GM19324 (cell line): ENCODE measurements at regions not wholly inside any gene's neighbourhood (a gene's known extent, or its start where the extent isn't known, plus 50 kb on each side); places are given as distances from the start of the nearest gene placed in this dataset.

Experiments
- ATAC-seq: cut with Tn5 transposase; IDR thresholded peaks from one replicate; pipeline ENCODE4 v1.9.1; 2021; ENCODE audit warnings: mild to moderate bottlenecking, moderate library complexity; ENCODE audit not compliant: unreplicated experiment, low FRiP score

DNA sequence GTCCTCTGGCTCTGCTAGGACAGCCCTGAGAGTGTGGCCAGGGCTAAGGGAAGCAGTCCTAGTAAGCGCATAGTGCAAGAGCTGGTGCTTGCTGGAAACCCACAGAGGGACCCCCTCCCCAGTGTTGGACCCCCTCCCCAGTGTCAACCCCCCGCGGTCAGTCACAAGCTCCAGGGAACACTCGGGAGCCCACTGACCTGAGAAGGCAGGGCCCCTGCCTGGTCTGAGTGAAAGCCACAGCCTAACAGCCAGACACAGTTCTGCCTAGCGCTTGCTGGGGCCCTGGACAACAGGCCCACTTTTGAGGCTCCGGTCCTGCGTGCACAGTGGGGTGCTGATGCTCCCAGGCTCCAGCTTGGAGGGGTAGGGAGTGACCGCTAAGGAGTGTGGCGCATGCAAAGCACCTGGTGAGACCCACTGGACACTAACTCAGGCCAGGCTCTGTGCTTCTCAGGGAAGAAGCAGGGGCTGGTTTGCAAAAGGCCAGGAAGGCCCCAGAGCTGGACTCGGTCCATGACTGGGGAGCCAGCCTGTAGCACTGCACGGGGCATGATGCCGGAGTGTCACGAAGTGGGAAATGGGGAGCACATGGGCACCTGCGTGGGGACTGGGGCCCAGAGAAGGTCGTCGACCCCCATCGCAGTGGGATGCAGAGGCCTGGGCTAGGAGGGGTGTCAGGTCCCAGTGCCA lies 175.8 kb upstream of the PPP2R2D start:
- ATAC-seq = no peak

DNA sequence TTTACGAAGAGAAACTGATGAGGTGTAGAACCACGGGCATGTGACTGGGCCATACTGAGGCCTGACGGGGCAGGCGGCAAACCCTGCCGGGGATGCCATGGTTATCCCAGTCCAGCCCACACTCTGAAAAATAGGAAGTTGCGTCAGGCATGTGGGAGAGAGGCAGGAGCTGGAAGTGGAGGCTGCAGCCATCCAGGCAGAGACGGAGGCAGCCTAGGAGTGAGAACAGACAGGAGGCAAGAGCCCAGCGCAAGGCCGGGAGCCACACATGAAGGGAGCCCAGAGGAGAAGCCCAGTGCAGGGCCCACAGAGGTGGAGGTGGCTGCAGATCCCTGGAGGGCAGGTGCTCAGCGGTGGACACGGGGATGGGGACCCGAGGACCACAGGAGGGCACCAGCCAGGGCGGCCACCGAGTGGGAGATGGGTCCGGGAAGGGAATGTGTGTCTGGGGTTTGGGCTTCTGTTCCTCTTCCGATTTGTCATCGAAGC lies 175.2 kb upstream of the PPP2R2D start:
- no peak for ATAC-seq

DNA sequence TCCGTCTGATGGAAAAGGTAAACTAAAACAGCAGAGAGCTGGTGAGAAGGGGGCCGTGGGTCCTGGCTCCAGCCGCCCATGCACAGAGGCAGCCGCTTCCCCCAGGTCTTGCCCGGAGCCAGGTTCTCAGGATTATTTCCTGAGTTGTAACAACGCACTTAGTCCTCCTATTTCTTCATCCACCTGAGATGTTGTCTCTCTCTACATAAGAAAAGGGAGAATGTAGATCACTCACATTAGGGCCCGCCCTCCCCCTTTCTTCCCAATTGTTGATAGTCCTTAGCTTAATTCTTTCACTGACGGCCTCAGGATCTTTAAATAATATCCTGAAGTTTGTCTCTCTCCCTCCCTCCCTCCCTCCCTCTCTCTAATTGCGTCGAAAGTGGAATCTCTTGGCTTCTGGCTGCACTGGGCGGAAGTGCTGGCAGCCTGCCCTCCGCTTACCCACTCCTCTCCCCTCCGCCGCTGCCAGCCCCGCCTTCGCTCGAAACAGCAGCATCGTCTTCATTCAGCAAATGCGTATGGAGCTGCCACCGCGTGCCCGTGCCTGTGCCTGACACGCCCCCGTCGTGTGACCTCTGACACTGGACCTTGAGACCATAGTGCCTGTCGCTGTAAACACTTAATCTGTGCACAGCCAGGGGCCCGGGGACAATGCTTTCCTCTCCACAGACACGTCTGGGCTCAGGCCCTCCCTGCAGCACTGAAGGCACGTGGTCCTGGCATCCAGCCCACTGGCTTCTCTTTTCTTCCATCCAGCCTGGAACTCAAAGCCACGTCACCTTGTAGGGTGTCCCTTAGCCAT lies 174.5 kb upstream of the PPP2R2D start:
- ATAC-seq = no peak

DNA sequence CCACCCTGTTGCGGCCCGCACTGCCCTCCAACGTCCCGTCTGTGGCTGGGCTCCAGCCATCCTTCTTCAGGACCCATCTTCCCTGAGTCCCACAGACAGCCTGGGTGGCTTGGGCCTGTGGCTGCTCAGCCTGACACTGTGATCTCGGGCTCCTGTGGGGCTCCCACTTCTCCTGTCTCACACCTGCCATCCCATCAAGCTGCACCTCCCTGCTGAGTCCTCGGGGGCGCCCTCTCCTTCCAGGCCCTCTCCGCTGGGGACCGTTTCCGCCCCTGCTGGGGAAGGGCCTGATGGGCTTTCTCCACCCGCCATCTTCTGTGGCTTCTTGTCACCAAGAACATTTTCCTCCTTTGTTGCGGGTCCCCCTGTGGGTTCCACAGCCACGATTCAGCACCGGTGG lies 173.8 kb upstream of the PPP2R2D start:
- no peak for ATAC-seq

DNA sequence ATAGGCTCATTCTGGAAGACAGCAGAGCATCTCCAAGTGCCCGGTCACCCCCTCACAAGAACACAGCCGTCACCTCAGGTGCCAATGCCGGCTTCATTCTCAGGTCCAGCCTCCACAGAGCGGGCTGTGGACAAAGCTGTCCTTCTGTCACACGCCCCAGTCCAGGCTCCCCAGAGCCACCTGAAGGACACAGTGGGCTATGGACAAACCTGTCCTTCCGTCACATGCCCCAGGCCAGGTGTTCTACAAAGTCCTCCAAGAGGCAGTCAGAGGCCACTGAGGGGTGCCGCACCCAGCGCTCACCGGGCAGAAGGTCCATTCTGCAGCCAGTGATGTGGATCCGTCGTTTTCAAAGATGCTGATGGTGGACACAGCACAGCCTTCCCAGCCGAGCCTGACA lies 173.2 kb upstream of the PPP2R2D start:
- no peak for ATAC-seq

DNA sequence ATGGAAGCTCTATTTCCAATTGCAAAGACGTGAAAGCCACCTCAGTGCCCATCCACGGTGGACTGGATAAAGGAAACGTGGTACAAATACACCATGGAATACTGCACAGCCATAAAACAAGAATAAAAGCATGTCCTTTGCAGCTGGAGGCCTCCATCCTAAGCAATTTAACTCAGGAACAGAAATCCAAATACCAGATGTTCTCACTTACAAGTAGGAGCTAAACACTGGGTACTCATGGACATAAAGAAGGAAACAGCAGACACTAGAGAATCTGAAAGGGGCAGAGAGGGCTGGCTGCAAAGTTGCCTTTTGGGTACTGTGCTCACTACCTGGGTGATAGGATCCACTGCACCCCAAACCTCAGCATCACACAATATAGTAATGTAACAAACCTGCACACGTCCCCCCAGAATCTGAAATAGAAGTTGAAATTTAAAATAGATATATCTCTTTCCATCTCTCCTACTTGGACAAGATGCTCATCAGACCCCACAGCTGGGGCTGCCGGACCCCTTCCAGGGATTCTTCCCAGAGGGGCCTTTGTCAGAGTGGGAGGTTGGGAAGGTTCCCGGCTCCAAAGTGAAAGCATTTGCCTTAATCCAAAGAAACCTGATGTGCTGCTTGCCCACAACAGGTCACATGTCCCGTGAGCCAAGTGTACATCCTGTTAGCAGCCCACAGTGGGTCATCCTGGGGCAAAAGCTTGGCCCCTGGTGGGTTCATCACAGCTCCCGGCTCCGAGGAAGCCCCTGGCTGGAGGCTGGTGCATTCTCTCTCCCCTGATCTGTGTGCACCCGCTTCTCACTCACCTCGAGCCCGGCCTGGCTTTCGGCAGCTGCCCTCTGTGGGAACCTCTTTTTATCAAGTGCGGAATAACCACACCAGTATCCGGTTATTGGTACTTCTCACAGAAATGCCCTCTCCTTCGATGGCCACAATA lies 172.3 kb upstream of the PPP2R2D start:
- no peak for ATAC-seq

DNA sequence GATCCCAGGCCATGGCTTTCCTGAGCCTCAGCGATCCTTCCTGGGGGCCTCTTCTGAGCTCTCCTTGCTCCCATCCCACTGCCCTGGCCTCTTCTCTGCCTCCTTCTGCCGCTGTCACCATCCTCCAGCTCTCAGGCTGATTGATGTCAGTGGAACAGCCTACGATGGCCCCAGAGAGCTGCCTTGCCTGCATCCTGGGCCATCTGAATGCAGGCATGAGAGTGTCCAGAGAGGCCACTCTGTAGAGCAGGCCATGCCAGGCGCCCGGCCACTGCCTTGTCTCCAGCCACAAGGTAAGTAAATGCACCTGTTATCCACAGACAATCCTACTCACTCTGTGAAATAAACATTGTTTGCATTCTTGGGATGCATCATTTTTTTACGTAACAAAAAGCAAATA lies 171.4 kb upstream of the PPP2R2D start:
- no peak for ATAC-seq

DNA sequence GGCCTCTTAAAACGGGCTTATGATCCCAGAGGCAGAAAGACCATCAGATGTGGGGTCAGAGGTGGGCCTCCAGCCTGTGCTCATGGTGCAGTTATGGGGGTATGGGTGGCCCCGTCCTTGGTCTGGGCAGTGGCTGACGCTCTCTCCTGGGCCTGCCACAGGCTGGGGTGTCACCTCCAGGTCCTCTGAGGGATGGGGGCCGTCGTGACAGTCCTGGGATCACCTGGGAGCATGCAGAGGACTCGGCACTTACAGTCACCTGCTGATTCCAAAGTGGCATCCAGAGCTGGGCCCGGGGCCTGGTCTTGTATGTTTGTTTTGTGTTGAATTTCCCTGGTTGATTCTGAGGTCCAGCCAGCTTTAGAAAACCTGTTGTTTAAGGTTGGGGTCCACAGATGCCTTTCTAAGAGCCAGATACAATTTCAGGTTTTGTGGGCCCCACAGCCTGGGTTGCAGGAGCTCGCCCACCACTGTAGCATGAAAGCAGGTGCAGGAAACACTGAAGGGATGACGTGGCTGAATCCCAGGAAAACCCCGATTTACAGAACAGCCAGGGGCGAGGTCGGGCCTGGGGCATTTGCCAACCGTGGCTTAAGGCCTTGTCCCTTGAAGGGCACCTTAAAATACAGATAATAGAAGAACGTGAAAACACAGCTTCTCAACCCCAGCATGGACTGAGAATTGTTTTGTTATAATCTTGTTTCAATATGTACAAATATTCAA lies 170.7 kb upstream of the PPP2R2D start:
- no peak for ATAC-seq

DNA sequence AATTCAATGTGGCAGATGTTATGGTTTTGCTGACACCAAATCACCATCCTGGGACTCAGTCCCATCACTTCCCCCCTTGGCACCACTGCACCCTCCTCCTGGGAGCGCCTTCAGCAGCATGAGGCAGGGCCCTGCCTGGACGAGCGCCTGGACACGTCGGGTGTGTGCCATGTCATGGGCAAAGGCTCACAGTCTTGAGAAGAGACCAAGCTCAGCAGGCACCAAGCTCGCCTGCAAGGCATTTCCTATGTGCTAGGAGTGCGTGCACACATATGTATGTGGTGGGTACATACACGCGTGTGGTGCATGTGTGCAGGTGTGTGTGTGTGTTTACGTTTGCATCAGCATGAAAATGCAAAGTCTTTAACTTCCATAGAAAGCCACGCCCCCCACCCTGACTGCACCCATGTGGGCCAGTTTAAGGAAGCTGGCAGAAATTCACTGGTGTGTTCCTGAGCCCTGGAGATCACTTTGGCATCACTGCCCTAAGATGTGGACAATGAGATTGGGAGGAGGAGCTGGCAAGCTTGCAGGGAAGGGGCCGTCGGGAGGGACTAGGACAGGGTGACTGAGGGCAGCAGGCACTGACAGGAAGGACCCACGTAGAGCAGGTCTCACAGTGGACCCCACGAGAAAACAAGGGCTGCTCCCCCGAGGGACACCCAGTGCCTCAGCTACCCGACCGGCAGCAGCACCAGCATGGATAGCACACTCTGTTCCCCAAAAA lies 169.9 kb upstream of the PPP2R2D start:
- no peak for ATAC-seq

DNA sequence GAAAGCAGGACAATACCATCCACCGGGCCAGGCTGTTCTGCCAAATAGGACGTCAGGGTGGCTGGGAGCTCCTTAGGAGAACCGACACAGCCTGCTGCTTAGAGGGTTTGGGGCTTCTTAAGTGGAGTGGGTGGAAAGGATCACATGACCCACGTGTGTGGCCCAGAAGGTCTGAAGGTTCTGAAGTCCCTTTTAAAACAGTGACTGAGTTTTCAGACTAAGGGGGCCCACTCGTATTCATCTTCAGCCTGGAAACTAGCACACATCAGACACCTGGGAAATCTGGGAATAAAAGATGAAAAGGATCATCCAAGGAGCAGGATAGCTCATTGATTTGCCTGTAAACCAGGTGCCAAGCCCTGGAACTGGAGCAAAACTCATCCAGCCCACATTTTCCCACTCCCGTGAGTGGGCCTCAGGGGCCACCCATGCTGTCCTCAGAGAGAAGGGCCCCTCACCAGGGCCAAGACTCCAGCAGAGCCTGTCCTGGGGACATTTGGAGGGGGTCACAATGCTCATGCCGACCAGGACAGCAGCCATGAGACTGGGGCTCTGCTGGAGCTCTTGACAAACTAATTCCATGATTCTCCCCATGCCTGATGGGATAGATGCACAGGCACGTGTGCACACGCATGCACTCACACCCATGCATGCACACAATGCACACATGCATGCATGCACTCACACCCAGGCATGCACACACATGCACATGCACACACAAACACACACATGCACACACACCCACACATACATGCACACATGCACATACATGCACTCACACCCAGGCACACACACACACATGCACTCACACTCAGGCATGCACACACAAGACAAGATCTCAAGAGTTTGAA lies 168.8 kb upstream of the PPP2R2D start:
- ATAC-seq = no peak

DNA sequence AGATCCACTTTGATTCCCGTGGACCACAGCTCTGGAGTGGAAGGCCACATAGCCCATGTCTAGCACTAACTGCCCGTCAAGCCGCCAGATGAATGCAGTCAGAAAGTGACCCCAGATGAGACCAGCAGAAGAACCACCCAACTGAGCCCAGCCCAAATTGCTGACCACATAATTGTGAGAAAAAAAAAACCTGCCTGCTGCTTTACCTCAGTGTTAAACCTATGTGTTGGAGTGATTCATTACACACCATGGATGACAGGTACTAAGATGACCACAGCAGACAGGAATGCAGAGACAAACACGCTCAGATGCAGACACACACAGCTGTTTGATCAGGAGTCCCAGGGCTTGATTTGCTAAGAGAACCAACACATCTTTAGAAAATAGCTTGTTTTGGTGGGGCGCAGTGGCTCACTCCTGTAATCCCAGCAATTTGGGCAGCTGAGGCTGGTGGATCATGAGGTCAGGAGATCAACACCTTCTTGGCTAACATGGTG lies 168.1 kb upstream of the PPP2R2D start:
- ATAC-seq = no peak

DNA sequence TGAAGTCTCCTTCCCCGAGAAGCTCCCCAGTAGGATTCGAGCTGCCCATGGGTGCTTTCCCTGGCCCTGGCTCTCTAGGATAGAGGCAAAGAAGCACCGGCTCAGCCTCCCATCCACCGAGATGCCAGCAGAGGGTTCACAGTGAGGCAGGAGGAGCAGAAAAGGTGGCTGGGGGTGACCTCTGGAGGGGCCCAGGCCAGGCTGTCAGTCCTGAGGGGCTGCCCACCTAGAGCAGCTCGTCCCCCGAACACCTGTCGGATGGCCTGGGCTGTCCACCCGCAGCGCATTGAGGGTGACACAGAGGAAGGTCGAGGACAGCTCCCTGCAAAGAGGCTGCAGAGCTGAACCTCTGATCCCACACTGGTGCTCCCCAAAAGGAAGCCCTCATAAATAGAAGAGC lies 167.2 kb upstream of the PPP2R2D start:
- no peak for ATAC-seq

DNA sequence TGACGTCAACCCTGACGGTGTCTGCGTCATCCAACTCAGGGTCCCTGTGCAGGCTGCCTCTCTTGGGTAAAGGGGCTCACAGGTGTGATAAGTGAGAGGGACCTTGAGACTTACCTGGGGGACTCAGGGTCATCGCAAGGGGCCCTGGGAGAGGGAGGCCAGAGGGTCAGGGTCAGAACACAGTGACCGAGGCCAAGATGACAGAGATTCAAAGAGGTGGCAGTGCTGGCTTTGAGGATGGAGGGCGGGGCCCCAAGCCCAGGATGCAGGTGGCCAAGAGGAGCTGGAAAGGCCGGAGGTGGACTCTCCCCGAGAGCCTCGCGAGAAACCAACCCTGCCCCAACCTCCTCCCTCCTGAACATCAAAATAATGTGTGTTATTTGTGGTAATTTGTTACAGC lies 165.2 kb upstream of the PPP2R2D start:
- ATAC-seq = no peak

DNA sequence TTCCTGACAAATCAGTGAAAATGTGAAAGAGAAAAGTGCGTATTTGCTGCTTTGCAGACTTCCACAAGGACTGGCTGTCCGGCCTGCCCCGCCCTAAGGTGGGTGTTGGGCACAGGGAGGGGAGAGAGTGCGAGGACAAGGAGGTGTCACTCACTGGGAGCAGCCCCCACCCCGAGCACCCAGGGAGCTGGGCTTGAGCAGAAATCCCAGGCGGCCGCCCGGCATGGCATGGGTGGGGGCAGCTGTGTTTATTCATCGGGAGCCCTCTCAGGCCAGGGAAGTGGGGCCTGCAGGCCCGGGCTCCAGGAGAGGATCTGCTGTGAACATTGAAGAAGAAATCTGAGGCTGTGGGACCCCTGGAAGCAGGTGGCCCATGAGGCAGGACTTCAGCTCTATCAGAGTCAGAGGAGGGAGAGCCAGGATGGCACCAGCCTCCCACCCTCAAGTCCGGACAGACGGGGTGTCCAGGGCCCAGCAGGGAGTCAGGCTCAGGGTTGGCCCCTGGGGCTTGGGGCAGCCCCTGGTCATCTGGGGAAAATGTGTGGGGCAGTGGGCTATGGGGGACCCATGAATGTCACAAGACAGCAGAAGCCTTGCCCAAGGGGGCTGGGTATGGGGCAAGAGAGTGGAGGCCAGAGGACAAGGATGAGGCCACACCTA lies 164.4 kb upstream of the PPP2R2D start:
- ATAC-seq = no peak

DNA sequence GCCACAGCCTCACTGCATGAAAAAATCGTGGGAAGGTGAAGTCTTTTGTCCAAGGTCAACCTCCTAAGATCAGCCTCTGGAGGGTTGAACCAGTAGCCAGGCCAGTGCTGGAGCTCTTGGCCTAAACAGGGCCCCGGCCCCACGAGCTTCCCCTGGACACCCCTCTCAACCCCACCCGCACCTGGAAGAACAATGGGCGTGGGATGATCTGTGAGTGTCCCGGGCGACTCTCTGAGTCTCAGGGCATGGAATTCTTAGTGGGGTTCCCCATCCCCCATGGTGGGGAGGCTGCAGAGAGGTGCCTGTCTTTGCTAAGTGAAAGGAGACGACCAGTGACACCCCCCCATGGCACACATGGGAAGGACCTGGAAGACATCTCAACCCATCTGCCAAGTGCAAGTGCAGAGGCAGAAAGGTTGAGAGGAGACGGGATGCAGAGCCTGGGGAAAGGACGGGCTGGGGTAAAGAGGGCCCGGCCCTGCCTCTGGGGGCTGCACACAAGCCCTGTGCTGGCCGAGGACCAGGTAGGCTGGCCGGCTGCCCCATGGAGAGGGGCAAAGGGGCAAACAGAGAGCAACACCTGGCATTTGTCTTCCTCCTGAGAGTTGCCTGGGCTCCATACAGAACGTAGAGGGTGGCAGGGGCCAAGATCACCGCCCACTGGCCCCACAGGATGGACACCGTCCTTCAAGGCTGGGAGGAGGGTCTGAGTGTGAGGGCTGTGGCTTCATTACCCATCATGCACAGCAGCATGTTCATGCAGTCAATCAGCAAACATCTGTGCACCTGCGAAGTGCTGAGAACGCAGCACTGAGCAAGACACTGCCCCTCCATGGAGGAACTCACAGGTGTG lies 163.0 kb upstream of the PPP2R2D start:
- ATAC-seq = no peak

DNA sequence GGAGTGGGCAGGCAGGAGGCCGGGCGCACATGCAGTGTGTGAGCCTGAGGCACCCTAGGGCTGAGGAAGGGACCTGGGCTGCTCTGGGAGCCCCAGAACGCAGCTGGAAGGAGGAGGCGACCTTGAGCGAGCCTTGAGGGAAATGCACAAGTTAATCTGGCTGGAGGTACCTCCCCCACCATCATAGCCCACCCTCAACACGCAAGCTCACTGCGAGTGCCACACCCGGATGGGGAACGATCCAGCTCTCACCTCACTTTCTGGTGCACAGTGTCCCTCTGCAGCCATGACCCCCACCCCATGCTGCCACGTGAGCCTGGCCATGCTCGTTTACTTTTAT lies 162.4 kb upstream of the PPP2R2D start:
- ATAC-seq = no peak

DNA sequence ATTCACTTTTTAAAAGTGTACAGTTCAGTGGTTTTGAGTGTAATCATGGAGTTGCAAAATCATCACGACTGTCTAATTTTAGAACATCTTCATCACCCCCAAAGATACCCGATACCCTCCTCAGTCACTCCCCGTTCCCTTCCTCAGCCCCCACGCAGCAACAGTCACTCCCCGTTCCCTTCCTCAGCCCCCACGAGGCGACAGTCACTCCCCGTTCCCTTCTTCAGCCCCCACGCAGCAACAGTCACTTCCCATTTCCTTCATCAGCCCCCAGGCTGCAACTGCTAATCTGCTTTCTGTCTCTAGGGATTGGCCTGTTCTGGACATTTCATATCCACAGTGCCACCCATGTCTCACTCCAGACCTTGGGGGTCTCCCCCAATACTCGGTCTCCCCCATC lies 161.6 kb upstream of the PPP2R2D start:
- no peak for ATAC-seq
